HepG2 (cell line): ENCODE measurements at regions not wholly inside any gene's neighbourhood (a gene's known extent, or its start where the extent isn't known, plus 50 kb on each side); places are given as distances from the start of the nearest gene placed in this dataset.

Experiments
- ATAC-seq: fragments of 200-7000 bp; cut with Tn5 transposase; 3 replicates; pipeline ENCODE4 v1.9.1; 2020; ENCODE audit warnings: mild to moderate bottlenecking, moderate library complexity
- BruUV-seq: library from RNA; stranded (reverse); fragments of 400-500 nt; replicated peaks from 2 replicates; lab custom pipeline; 2021; lab: Mats Ljungman, UMichigan
- CTCF ChIA-PET: fragments of 300-600 bp; formaldehyde crosslinking; extraction: SDS; loops from one replicate; lab custom pipeline; 2021; ENCODE audit warnings: low total read pairs, inconsistent platforms, low intra/inter-chr PET ratio; lab: Yijun Ruan, JAX
- POLR2A ChIA-PET: fragments of 350-600 bp; sonication (Branson Sonifier 250); formaldehyde crosslinking; loops from one replicate; lab custom pipeline; 2020; ENCODE audit warnings: antibody characterized with exemption, inconsistent platforms; lab: Yijun Ruan, JAX
- DNase-seq: peaks from one replicate; pipeline ENCODE4 v3.0.0-alpha.2; 2015; ENCODE audit warnings: low spot score
- FAIRE-seq: peaks from 3 replicates; lab custom pipeline; 2011; peaks lifted over from hg19 to GRCh38; lab: Jason Lieb, UNC
- H2AFZ ChIP-seq: one replicate; pipeline ENCODE4 v1.6.1; 2011; ENCODE audit warnings: low read length, inconsistent platforms
- H3K27ac ChIP-seq: fragments of 300-600 bp; 3 replicates; pipeline ENCODE4 v1.8.0; 2011; ENCODE audit warnings: mixed run types, mild to moderate bottlenecking, mixed read lengths, low read length, inconsistent platforms; ENCODE audit not compliant: insufficient read depth; ENCODE audit errors: extremely low read length
- H3K27me3 ChIP-seq, 2 experiments: fragments of 200-600 bp in 1 of 2; 2 replicates in 1 of 2; 3 replicates in 1 of 2; pipeline versions ENCODE4 v1.6.0 to v1.8.0; 2011; ENCODE audit warnings: low read length in 2 of 2, mild to moderate bottlenecking in 2 of 2, moderate library complexity in 2 of 2, inconsistent platforms in 1 of 2; ENCODE audit not compliant: insufficient read depth in 2 of 2, control insufficient read depth in 1 of 2
- H3K36me3 ChIP-seq, 2 experiments: fragments of 200-600 bp in 1 of 2; replicated peaks in 1 of 2; 2 replicates in 1 of 2; 3 replicates in 1 of 2; pipeline versions ENCODE4 v1.5.1 to v1.8.0; 2011; ENCODE audit warnings: low read length in 2 of 2, inconsistent platforms in 1 of 2; ENCODE audit not compliant: insufficient read depth in 2 of 2, control insufficient read depth in 1 of 2
- H3K4me1 ChIP-seq: 2 replicates; pipeline ENCODE4 v1.5.1; 2012; ENCODE audit warnings: low read length, inconsistent platforms; ENCODE audit not compliant: insufficient read depth
- H3K4me2 ChIP-seq: 2 replicates; pipeline ENCODE4 v1.6.0; 2011; ENCODE audit warnings: low read depth, low read length, inconsistent platforms
- H3K4me3 ChIP-seq, 3 experiments: fragments of 200-600 bp in 1 of 3; sonication (generic), shearing (Covaris generic) in 1 of 3; replicated peaks in 1 of 3; 2 replicates each; pipeline ENCODE4 v1.5.1; 2011 to 2016; ENCODE audit warnings: low read length in 3 of 3, inconsistent platforms in 2 of 3, low read depth in 2 of 3, mild to moderate bottlenecking in 2 of 3, control low read depth in 1 of 3, mixed read lengths in 1 of 3; ENCODE audit not compliant: insufficient read depth in 1 of 3
- H3K79me2 ChIP-seq: one replicate; pipeline ENCODE4 v1.6.1; 2011; ENCODE audit warnings: low read length, inconsistent platforms; ENCODE audit not compliant: insufficient read depth
- H3K9ac ChIP-seq: 2 replicates; pipeline ENCODE4 v1.6.0; 2011; ENCODE audit warnings: mild to moderate bottlenecking, low read depth, low read length, inconsistent platforms; ENCODE audit not compliant: insufficient read depth
- H3K9me3 ChIP-seq: 2 replicates; pipeline ENCODE4 v1.5.1; 2012; ENCODE audit warnings: mild to moderate bottlenecking, low read length
- H4K20me1 ChIP-seq: 2 replicates; pipeline ENCODE4 v1.6.0; 2011; ENCODE audit warnings: inconsistent platforms, mild to moderate bottlenecking, low read length, moderate library complexity; ENCODE audit not compliant: insufficient read depth
- ATF7 ChIP-seq, 2 experiments: fragments of 450-650 bp in 1 of 2; sonication (generic) in 1 of 2; formaldehyde crosslinking in 1 of 2; IDR thresholded peaks; 2 replicates each; pipeline versions ENCODE4 v1.4.0 to v1.6.1; 2016 to 2020; ENCODE audit warnings: antibody characterized with exemption in 1 of 2, mild to moderate bottlenecking in 1 of 2, missing genetic modification reagents in 1 of 2
- NCOA5 ChIP-seq: sonication (generic); formaldehyde crosslinking; IDR thresholded peaks from 2 replicates; pipeline ENCODE4 v1.4.0; 2020; ENCODE audit warnings: missing genetic modification reagents
- PAX8 ChIP-seq: sonication (generic); formaldehyde crosslinking; IDR thresholded peaks from 2 replicates; pipeline ENCODE4 v1.8.0; 2022; ENCODE audit warnings: mild to moderate bottlenecking, missing genetic modification reagents, borderline replicate concordance
- PCBP2 ChIP-seq: fragments of 200-400 bp; formaldehyde crosslinking; optimal IDR thresholded peaks from 2 replicates; pipeline ENCODE3; 2018; ENCODE audit warnings: low read length, low read depth; ENCODE audit not compliant: poor library complexity, severe bottlenecking
- PITX1 ChIP-seq: sonication (generic); formaldehyde crosslinking; IDR thresholded peaks from 2 replicates; pipeline ENCODE4 v1.5.1; 2020; ENCODE audit warnings: mild to moderate bottlenecking, missing genetic modification reagents
- SYNCRIP ChIP-seq: fragments of 200-400 bp; formaldehyde crosslinking; IDR thresholded peaks from 2 replicates; pipeline ENCODE4 v1.6.1; 2018; ENCODE audit warnings: mild to moderate bottlenecking, low read depth, low read length; ENCODE audit not compliant: insufficient read depth
- TMF1 ChIP-seq: sonication (generic); formaldehyde crosslinking; IDR thresholded peaks from 2 replicates; pipeline ENCODE4 v1.8.1; 2022; ENCODE audit warnings: low read depth, missing genetic modification reagents
- U2AF1 ChIP-seq: fragments of 200-400 bp; formaldehyde crosslinking; optimal IDR thresholded peaks from 2 replicates; pipeline ENCODE3; 2017; ENCODE audit warnings: mild to moderate bottlenecking, low read depth, low read length
- ZNF260 ChIP-seq: sonication (generic); formaldehyde crosslinking; IDR thresholded peaks from 2 replicates; pipeline ENCODE4 v1.4.0; 2020; ENCODE audit warnings: missing genetic modification reagents, low read depth, mild to moderate bottlenecking, borderline replicate concordance
- ZNF549 ChIP-seq: sonication (generic); formaldehyde crosslinking; IDR thresholded peaks from 2 replicates; pipeline ENCODE4 v1.5.0; 2020; ENCODE audit warnings: missing genetic modification reagents
- ZNF550 ChIP-seq: sonication (generic); formaldehyde crosslinking; IDR thresholded peaks from 2 replicates; pipeline ENCODE4 v1.4.0; 2020; ENCODE audit warnings: mild to moderate bottlenecking, missing genetic modification reagents, borderline replicate concordance
- ZNF720 ChIP-seq: sonication (generic); formaldehyde crosslinking; IDR thresholded peaks from 2 replicates; pipeline ENCODE4 v1.4.0; 2020; ENCODE audit warnings: missing genetic modification reagents
- ZNF737 ChIP-seq: sonication (generic); formaldehyde crosslinking; IDR thresholded peaks from 2 replicates; pipeline ENCODE4 v1.5.0; 2020; ENCODE audit warnings: missing genetic modification reagents, mild to moderate bottlenecking, borderline replicate concordance
- ZNF775 ChIP-seq: sonication (generic); formaldehyde crosslinking; IDR thresholded peaks from 2 replicates; pipeline ENCODE4 v1.4.0; 2020; ENCODE audit warnings: missing genetic modification reagents, mild to moderate bottlenecking, moderate library complexity, borderline replicate concordance
- ZNF879 ChIP-seq: sonication (generic); formaldehyde crosslinking; IDR thresholded peaks from 2 replicates; pipeline ENCODE4 v1.8.1; 2023; ENCODE audit warnings: missing genetic modification reagents
- WGBS: methylation state at CpG from one replicate; pipeline ENCODE4 v1.1.6; 2017; ENCODE audit warnings: low lambda C conversion rate; 5-methylcytosine and 5-hydroxymethylcytosine counted together
- in situ Hi-C: cut with HindIII; loops from 2 replicates; pipeline ENCODE4 v1.10.0; 2017; ENCODE audit warnings: low pct_unique_long_range_greater_than_20kb; ENCODE audit not compliant: extremely low pct_ligation_motif_present
- intact Hi-C: fragments of 100-400 bp; cut with micrococcal nuclease; formaldehyde crosslinking; loops from one replicate; pipeline ENCODE4 v1.10.0; 2022; ENCODE audit not compliant: unreplicated experiment
- TF ChIP-seq, protein P1 (sequence below): IDR thresholded peaks from 2 replicates; pipeline ENCODE4 v1.6.1; 2016; ENCODE audit warnings: missing genetic modification reagents, missing compliant biosample characterization
- TF ChIP-seq, protein P2 (sequence below): sonication (generic); formaldehyde crosslinking; IDR thresholded peaks from 2 replicates; pipeline ENCODE4 v1.9.0; 2022; ENCODE audit warnings: low read depth, missing genetic modification reagents

DNA sequence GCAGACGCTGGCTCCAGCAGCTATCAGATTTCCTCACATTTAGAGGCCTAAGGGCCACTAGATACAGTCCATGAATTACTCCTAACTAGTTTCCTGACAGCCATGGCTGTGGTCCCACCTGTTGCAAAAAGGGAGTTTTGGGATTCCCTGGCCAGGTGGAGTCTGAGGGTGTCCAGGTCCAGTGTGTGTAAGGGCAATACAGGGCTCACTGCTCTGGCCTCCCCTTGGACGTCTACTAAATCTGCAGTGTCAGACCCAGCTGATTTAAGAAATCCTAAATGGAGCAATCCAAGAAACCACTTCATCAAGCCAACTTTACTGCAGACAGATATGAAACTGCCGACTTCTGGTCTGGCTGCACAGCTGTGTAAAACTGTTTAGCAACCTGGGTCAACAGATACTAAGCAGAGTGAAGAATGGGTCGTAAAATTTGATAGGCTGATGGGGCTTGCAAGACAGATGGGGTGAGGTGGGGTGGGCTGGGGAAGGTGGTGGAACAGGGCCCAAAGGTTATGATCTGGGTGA, 116.4 kb downstream of the GADD45G start:
- no peak for ATAC-seq
- intact Hi-C loops: no loop called here
- in situ Hi-C loops: no loop called here
- CTCF ChIA-PET: no interaction called here
- TF ChIP-seq ZNF260 (CRISPR knock-in tag): no peak
- TF ChIP-seq PAX8 (CRISPR knock-in tag): no peak
- TF ChIP-seq PITX1: no peak
- TF ChIP-seq NCOA5: no peak
- TF ChIP-seq ZNF775 (CRISPR knock-in tag): no peak
- no peak for TF ChIP-seq U2AF1
- TF ChIP-seq ZNF549 (CRISPR knock-in tag): no peak
- no peak for TF ChIP-seq ZNF879
- TF ChIP-seq ATF7 (IDR thresholded peaks at IDR 0.05): no peak
- no peak for TF ChIP-seq ATF7 (CRISPR knock-in tag; IDR thresholded peaks at IDR 0.05)
- TF ChIP-seq, protein P1, sequence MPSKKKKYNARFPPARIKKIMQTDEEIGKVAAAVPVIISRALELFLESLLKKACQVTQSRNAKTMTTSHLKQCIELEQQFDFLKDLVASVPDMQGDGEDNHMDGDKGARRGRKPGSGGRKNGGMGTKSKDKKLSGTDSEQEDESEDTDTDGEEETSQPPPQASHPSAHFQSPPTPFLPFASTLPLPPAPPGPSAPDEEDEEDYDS (CRISPR knock-in tag): no peak
- no peak for TF ChIP-seq TMF1
- no peak for TF ChIP-seq PCBP2
- TF ChIP-seq ZNF550 (CRISPR knock-in tag): no peak
- TF ChIP-seq ZNF737 (CRISPR knock-in tag): no peak
- TF ChIP-seq ZNF720: no peak
- TF ChIP-seq, protein P2, sequence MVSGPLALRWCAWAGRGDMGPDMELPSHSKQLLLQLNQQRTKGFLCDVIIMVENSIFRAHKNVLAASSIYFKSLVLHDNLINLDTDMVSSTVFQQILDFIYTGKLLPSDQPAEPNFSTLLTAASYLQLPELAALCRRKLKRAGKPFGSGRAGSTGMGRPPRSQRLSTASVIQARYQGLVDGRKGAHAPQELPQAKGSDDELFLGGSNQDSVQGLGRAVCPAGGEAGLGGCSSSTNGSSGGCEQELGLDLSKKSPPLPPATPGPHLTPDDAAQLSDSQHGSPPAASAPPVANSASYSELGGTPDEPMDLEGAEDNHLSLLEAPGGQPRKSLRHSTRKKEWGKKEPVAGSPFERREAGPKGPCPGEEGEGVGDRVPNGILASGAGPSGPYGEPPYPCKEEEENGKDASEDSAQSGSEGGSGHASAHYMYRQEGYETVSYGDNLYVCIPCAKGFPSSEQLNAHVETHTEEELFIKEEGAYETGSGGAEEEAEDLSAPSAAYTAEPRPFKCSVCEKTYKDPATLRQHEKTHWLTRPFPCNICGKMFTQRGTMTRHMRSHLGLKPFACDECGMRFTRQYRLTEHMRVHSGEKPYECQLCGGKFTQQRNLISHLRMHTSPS (CRISPR knock-in tag): no peak
- no peak for TF ChIP-seq SYNCRIP
- H3K4me1 ChIP-seq: no peaks in the 10 kb centered on the region
- 0 out of 5 replicates have a peak, but pooled peaks cover 0 to 3% of the 10 kb centered on the region in 2 experiments for H3K27me3 ChIP-seq
- no peak overlapping the region for H3K4me2 ChIP-seq
- no peaks in the 10 kb centered on the region for H3K79me2 ChIP-seq
- no peak overlapping the region for H3K27ac ChIP-seq
- POLR2A ChIA-PET: no interaction called here
- no peaks in the 10 kb centered on the region for H3K9me3 ChIP-seq
- no peaks in the 10 kb centered on the region for H3K36me3 ChIP-seq
- H3K4me3 ChIP-seq: no peak overlapping the region
- H2AFZ ChIP-seq: no peak overlapping the region
- WGBS: 13% methylated on average over 4 of the region's 4 CpGs
- H4K20me1 ChIP-seq: no peaks in the 10 kb centered on the region
- H3K9ac ChIP-seq: no peak overlapping the region
- DNase-seq: no peak
- BruUV-seq: no TSS peak
- FAIRE-seq: no peak
